PC-9 (cell line): ENCODE measurements at regions not wholly inside any gene's neighbourhood (a gene's known extent, or its start where the extent isn't known, plus 50 kb on each side); places are given as distances from the start of the nearest gene placed in this dataset.

Source experiments
- BruUV-seq: library from RNA; stranded (reverse); fragments of 400-500 nt; replicated peaks from 2 replicates; lab custom pipeline; 2021; lab: Mats Ljungman, UMichigan
- CTCF ChIA-PET: fragments of 300-600 bp; sonication (Branson Sonifier 250); formaldehyde crosslinking; loops from one replicate; lab custom pipeline; 2022; ENCODE audit warnings: antibody characterized with exemption; lab: Charles Lee
- POLR2A ChIA-PET: fragments of 300-600 bp; sonication (Branson Sonifier 250); formaldehyde crosslinking; loops from one replicate; lab custom pipeline; 2022; ENCODE audit warnings: antibody characterized with exemption; ENCODE audit not compliant: unreplicated experiment; lab: Charles Lee
- DNase-seq, 2 experiments: peaks; one replicate each; pipeline versions ENCODE4 v3.0.0 to v3.0.0-alpha.2; 2015 to 2022; ENCODE audit warnings: mixed read lengths in 1 of 2
- H2AFZ ChIP-seq: fragments of 200-600 bp; sonication (generic); 2 replicates; pipeline ENCODE4 v1.8.1; 2017; ENCODE audit warnings: antibody characterized with exemption
- H3F3A ChIP-seq: fragments of 200-600 bp; sonication (generic); 2 replicates; pipeline ENCODE4 v1.8.1; 2017; ENCODE audit warnings: antibody characterized with exemption, mild to moderate bottlenecking, low read depth; ENCODE audit not compliant: insufficient read depth
- H3K27ac ChIP-seq: fragments of 200-600 bp; sonication (generic); 2 replicates; pipeline ENCODE4 v1.6.1; 2016; ENCODE audit warnings: mixed run types
- H3K27me3 ChIP-seq: fragments of 200-600 bp; sonication (generic); 2 replicates; pipeline ENCODE4 v1.6.1; 2016; ENCODE audit warnings: low read depth, mixed run types; ENCODE audit not compliant: insufficient read depth
- H3K36me3 ChIP-seq: fragments of 200-600 bp; sonication (generic); 2 replicates; pipeline ENCODE4 v1.6.1; 2016; ENCODE audit warnings: low read depth, mixed run types
- H3K4me1 ChIP-seq: fragments of 200-600 bp; sonication (generic); replicated peaks from 2 replicates; pipeline ENCODE4 v1.6.1; 2016; ENCODE audit warnings: mixed run types; ENCODE audit not compliant: insufficient read depth
- H3K4me2 ChIP-seq: fragments of 200-600 bp; sonication (generic); 2 replicates; pipeline ENCODE4 v1.6.1; 2017; ENCODE audit warnings: mixed run types
- H3K4me3 ChIP-seq: fragments of 200-600 bp; sonication (generic); 2 replicates; pipeline ENCODE4 v1.6.1; 2016; ENCODE audit warnings: mixed run types
- H3K79me2 ChIP-seq: fragments of 200-600 bp; sonication (generic); 2 replicates; pipeline ENCODE4 v1.6.1; 2017; ENCODE audit warnings: low read depth, mixed run types
- H3K9me2 ChIP-seq: fragments of 200-600 bp; sonication (generic); 2 replicates; pipeline ENCODE4 v1.8.1; 2017; ENCODE audit warnings: mild to moderate bottlenecking; ENCODE audit not compliant: insufficient read depth
- H3K9me3 ChIP-seq: fragments of 200-600 bp; sonication (generic); 2 replicates; pipeline ENCODE4 v1.8.1; 2016; ENCODE audit warnings: low read depth; ENCODE audit not compliant: insufficient read depth
- H4K20me1 ChIP-seq: fragments of 200-600 bp; sonication (generic); 2 replicates; pipeline ENCODE4 v1.8.1; 2017; ENCODE audit not compliant: insufficient read depth
- CTCF ChIP-seq: fragments of 200-600 bp; sonication (generic); conservative IDR thresholded peaks from 2 replicates; pipeline ENCODE4 v1.6.1; 2017; ENCODE audit warnings: mixed run types, antibody characterized with exemption, mild to moderate bottlenecking, moderate library complexity
- EZH2 ChIP-seq: fragments of 200-600 bp; sonication (generic); IDR thresholded peaks from 2 replicates; pipeline ENCODE4 v1.8.0; 2017; ENCODE audit warnings: antibody characterized with exemption, low read depth
- intact Hi-C: fragments of 100-400 bp; cut with micrococcal nuclease; formaldehyde crosslinking; loops from one replicate; pipeline ENCODE4 v1.10.0; 2022; ENCODE audit not compliant: unreplicated experiment

DNA sequence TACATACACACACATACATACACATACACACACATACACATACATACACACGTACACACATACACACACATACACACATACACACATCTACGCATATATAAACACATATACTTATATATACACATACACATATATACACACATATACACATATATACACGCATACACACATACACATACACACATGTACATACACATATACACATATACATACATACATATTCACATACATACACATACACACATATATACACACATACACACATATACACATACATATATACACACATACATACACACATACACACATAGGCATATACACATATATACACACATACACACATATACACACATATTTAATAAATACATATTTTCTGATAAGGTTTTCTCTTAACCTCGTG lies 324.0 kb downstream of the RPS6KC1 start:
- Histone ChIP-seq H3K27me3 (no peaks in the 10 kb centered on the region), H4K20me1 (no peaks in the 10 kb centered on the region), H3K4me1 (no peaks in the 10 kb centered on the region), H3K9me2 (no peaks in the 10 kb centered on the region; the same call in 1 of the 2 replicates), H3K36me3 (no peaks in the 10 kb centered on the region), H3K4me2 (no peak overlapping the region), H3K27ac (no peak overlapping the region), H3K79me2 (no peaks in the 10 kb centered on the region), H3F3A (no peaks in the 10 kb centered on the region), H3K9me3 (no peaks in the 10 kb centered on the region), H2AFZ (no peak overlapping the region), H3K4me3 (no peak overlapping the region)
- intact Hi-C loops = loop anchor here (2.0 to 10.0 kb wide), 2 partner anchors 130 to 954 kb away; no protein-coding TSS in a partner anchor
- no peak for TF ChIP-seq CTCF
- no peak for TF ChIP-seq EZH2
- no peak for DNase-seq
- no TSS peak for BruUV-seq
- ChIA-PET CTCF (interaction anchor here (0.6 kb wide), 1 partner anchor 50 kb away, joined by 7 read pairs; no protein-coding TSS in a partner anchor), POLR2A (no interaction called here)

DNA sequence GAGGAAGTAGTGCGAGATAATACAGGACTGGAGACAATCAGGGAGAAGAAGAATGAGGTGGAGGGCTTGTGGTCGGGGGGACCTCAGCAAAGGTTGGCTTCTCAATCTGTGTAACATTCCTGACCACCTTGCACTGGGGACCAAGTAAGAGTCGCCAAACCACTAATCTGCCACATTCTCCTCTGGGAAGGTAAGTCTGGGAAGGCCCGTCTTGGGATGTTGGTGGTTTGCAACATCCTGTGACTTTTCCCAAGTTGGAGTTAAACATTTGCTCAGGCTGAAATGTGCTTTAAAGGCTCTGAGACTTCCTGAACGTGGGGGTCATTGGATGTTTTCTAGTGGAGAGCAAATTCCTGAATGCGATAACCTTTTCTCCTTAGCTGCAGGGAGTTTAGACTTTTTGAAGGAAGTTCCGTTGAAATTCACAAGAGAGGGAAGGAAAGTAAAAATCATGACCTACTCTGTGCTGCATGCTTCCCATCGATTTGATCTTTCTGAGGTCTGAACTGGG lies 325.9 kb downstream of the RPS6KC1 start:
- H3K9me2 ChIP-seq = no peaks in the 10 kb centered on the region; the same call in 1 of the 2 replicates
- no peaks in the 10 kb centered on the region for H3K4me1 ChIP-seq
- BruUV-seq = no TSS peak
- no peak overlapping the region for H3K27ac ChIP-seq
- H4K20me1 ChIP-seq = no peaks in the 10 kb centered on the region
- no peak overlapping the region for H3K4me3 ChIP-seq
- H3K79me2 ChIP-seq = no peaks in the 10 kb centered on the region
- intact Hi-C loops = loop anchor here (10.0 kb wide), 1 partner anchor 132 kb away; no protein-coding TSS in a partner anchor
- no peaks in the 10 kb centered on the region for H3K36me3 ChIP-seq
- no peak overlapping the region for H3K4me2 ChIP-seq
- no peaks in the 10 kb centered on the region for H3F3A ChIP-seq
- TF ChIP-seq EZH2 (no peak), CTCF (no peak)
- H2AFZ ChIP-seq = no peak overlapping the region
- ChIA-PET CTCF (no interaction called here), POLR2A (no interaction called here)
- H3K27me3 ChIP-seq = no peaks in the 10 kb centered on the region
- no peaks in the 10 kb centered on the region for H3K9me3 ChIP-seq
- DNase-seq = no peak

DNA sequence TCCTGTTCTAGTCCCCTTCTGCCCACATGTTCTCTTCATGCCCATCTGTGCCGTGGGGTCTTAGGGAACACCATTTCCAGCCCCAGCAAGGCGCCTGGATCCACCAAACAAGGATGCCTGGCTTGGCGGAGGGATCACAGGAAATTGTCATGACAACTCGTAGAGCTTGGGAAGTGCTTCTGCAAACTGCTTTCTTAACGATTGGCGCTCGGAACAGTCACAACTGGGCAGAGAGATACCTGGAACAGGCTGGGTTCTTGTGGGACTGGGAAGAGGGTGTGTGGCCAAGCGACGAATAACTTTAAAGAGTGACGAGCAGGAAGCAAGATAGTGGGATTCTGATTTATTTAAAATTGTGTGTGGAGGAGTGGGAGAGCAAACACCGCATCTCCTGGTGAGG lies 329.8 kb downstream of the RPS6KC1 start:
- no TSS peak for BruUV-seq
- Histone ChIP-seq H3K4me1 (no peaks in the 10 kb centered on the region), H4K20me1 (no peaks in the 10 kb centered on the region), H3F3A (no peaks in the 10 kb centered on the region), H3K4me2 (no peak overlapping the region), H3K79me2 (no peaks in the 10 kb centered on the region), H3K9me3 (no peaks in the 10 kb centered on the region), H3K4me3 (no peak overlapping the region), H3K27me3 (no peaks in the 10 kb centered on the region), H2AFZ (no peak overlapping the region), H3K27ac (no peak overlapping the region), H3K9me2 (no peaks in the 10 kb centered on the region; the same call in 1 of the 2 replicates), H3K36me3 (no peaks in the 10 kb centered on the region)
- intact Hi-C loops = no loop called here
- DNase-seq = no peak
- ChIA-PET POLR2A (no interaction called here), CTCF (no interaction called here)
- TF ChIP-seq EZH2 (no peak), CTCF (no peak)
